ENCODE measurements at regions not wholly inside any gene's neighbourhood (a gene's known extent, or its start where the extent isn't known, plus 50 kb on each side); places are given as distances from the start of the nearest gene placed in this dataset.

- DNase-seq, result no peak
These were observed 587.4 kb upstream of the MDFIC2 start for GRCh38 chr3:70899816-70900215.

DNA sequence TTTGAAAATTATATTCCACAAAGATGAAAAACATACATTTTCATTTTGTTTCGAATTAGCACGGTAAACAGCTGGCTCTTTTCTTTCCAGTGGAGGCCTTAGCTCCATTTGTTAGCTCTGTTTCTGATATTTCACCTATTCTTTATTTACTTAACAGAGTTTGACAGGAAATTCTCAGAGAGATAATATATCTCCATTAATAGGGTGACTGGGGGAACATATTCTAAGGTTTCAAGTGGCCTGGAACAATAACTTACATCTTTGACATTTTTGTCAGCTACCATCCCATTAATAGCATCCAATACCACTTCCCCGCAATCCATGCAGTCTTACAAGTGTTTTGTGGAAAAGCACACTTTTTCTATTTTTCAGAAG lies 577.6 kb upstream of the MDFIC2 start:
- DNase-seq, result no peak

GRCh38 chr3:70889162-70890019 lies 577.0 kb upstream of the MDFIC2 start:
- no peak for DNase-seq

DNA sequence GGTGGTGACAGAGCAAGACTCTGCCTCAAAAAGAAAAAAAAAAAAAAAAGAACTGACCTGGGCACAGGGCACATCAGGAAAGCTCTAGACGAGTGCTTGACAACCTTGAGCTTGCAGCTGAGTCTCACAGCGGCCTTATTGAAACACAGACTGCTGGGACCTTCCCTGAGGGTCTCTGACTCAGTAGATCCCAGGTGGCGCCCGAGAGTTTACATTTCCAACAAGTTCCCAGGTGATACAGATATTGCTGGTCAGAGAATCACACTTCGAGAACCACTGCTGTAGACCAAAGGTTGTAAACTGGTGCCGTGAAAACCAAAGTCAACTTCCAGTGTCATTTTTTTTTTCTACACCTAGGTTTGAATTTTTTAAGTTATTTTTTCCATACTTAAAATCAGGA lies 573.2 kb upstream of the MDFIC2 start:
- no peak for DNase-seq

DNA sequence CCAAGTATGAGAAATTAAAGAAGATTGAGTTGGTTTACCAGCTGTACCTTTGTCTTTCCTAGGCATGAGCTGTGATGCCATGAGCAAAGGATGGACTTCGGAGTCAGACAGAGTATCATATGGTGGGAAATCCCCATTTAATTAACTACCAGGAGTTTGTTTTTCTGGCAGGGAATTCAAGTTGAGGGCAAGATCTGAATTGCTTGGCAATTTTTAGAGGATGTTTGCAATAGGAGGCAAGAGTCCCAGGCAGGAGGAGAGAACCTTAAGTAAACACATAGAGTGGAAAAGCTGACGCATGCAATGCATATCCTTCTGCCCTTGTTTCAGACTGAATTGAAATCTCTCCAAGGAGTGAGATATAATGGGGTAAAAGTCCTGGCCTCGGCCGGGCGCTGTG lies 569.7 kb upstream of the MDFIC2 start:
- no peak for DNase-seq

GRCh38 chr3:70880421-70880820 lies 568.0 kb upstream of the MDFIC2 start:
- DNase-seq, result no peak

GRCh38 chr3:70876154-70876553 lies 563.7 kb upstream of the MDFIC2 start:
- no peak for DNase-seq

GRCh38 chr3:70874196-70874595 lies 561.8 kb upstream of the MDFIC2 start:
- no peak for DNase-seq

DNA sequence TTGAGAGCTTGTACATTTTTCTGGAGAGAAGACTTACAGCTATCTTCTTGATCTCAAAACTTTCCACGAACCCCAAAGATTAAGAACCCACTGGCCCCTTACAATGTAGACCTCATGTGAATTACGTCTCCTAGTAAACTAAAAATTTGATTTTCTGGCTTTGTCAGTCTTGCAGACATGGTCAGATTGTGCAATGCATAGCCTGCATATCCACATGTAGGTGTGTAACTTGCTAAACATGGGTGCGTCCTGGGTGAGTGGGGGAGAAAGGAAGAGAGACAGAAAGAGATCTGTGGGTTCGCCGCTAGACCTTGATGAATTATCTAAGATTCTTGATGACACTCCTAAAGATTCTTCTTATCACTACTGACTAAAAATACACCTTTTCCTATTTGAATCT lies 561.2 kb upstream of the MDFIC2 start:
- DNase-seq, result no peak

DNA sequence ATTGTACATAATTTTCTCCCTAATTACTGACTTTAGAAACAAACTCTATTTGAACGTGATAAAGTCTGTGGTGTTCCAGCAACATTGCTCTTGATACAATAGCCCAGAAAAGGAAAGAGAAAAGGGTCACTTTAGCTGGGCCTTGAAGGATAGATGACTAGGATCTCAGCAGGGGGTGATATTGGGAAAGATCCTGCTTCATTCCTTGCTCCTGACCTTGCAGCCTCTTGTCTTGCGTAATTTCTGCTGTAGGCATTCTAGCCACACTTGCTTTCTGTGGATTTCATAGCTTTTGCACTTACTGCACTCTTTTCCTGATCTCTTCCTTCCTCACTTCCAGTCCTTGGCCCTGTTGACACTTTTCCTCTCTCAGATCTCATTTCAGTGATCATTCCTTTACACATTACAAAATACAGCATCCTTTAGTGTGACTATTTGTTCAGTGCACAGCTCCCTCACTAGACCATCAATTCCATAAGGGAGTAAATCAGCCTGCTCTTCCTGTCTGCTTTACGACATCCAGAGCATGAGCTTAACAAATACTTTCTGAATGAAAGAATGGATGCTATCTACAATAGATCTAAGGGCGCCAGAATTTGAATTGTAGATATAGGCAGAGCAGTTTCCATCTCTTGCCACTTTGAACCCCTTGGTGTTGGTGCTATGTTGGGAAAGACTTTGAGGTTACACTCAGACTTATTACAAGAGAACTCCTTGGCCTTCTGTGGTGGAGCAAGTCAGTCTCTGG lies 559.6 kb upstream of the MDFIC2 start:
- no peak for DNase-seq

- no peak for DNase-seq
These were observed 558.1 kb upstream of the MDFIC2 start for GRCh38 chr3:70870576-70870975.

GRCh38 chr3:70868561-70868960 lies 556.1 kb upstream of the MDFIC2 start:
- no peak for DNase-seq

- no peak for DNase-seq
These were observed 550.6 kb upstream of the MDFIC2 start for GRCh38 chr3:70863049-70863448.

DNA sequence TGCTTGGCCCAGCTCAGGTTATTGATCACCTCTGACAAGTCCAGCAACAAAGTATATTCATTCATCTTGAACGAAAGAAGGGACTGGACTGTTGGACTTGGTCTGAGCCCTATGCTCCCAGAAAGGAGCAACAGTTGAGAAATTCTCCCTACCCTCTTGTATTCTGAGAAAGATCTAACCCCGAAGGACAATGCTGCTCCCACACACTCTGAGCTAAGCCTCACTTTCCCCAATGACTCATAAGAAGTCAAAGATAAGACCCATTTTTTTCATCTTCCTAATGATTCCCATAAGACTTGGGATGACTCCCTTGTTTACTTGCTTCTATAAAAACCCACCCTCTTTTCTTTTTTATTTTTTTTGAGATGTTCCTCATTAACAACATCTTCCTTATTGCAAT lies 549.4 kb upstream of the MDFIC2 start:
- DNase-seq, result no peak

DNA sequence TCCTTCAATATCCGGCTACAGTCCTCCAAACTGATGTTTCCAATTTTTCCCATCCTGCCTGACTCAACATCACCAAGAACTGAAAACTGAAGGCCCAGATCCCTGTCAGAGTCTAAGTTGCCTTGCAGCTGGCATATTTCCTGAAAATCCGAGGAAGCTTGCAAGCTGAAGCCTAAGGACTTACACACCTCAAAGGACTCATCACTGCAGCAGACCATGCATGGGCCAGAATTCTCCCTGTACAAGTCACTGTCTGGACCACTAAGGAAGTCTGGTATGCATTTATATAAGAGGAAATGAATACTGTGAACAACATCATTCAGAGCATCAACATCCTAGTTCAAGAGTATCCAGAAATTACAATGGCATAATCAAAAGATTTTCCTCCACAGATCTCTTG lies 548.8 kb upstream of the MDFIC2 start:
- no peak for DNase-seq

DNA sequence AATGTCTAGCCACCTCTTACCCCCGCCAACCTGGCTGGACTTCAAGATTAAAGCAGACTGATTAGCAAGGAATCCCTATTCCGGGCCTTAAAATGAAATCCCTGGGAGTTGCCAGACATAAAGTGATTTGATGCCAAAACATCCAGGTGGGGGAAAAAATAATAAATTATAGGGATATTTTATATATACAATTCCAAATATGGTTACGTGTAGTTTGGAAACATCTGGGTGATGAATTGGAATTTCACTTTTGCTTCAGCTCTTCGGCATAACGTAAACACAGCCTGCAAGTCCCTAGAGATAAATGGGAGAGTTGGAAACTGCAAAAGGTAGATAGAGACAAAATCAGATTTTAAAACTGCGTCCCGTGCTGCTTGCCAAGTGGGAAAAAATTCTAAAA lies 545.5 kb upstream of the MDFIC2 start:
- no peak for DNase-seq

DNA sequence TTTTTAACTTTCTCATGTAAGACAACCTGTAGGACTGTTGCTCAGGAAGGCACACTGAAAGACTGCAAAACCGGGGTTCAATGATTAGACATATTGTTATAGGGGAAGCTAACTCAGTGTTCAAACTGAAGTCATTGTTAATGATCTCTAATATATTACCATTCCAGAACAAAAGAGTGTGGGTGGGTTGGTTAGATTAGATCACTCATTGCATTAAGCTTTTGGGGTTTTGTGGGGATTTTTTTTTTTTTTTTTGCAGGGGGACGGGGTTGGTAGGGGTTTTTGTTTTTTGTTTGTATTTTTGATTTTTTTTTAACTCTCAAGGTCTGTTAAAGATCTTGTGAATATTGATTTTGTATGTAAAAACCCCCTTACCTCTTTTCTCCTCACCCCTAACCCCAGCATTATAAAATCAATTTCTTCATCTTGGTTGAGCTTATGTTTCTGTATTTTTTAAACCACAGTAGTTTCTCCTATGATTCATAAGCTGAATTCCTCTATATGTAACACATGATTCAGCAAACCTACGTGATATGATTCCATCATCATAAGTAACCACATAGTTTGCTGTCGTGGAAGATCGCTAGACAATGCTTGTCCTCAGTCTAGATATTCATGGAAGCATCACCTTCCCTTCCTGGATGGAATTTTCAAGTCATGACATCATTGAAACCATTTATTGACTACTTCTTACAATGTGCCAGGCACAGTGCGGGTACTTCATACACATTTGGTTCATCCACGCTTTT lies 544.1 kb upstream of the MDFIC2 start:
- DNase-seq, result no peak

DNA sequence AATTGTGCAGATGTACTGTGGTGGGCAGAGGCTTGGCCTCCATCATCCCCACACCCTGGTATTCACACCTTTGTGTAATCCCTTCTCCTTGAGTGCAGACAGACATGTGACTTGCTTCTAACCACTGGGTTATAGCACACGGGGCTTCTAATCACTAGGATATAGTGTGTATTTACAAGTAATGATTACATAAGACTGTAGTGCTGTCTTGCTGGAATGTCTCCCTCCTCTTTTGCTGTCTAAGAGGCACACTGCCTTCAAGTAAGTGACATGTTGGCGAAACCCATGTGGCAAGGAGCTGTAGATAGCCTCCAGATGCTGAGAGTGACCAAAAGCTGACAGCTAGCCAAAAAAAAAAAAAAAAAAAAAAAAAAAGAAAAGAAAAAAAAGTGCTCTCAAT lies 542.7 kb upstream of the MDFIC2 start:
- DNase-seq, result no peak

- no peak for DNase-seq
These were observed 541.7 kb upstream of the MDFIC2 start for GRCh38 chr3:70854108-70854507.

DNA sequence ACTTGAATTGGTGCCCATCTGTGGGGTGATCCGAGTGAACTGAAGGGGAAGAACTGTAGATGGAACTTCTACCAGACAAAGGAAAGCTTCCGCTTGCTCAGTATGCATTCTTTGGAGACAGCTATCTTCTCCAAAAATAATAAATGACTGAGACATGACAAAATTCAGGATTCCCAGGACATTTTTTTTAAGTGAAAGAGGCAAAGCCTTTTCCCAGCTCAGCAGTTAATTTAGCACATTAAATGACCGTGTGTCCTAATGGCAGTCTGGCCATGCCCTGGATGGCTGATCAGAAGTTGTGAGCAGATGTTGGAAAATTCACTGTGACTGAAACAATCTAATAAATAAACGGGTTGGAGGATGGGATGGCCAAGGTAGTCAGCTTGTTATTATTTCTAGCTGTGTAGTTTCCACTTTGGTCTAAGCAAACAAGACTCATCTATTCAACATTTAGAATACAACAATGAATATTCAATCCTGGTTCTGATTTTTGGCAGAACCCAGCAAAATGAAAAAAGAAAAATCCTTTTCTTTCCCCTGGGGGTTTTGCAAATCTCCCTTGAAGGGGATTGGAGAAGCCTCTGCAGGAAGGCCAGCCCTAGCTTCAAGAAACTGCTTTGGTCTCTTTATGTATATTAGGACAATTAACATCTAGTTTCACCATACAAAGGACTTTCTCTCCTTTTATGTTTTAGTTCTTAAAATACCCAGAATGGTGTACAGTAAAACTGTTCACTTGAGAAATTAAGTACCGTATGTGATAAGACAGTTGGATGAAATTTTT lies 540.9 kb upstream of the MDFIC2 start:
- no peak for DNase-seq

DNA sequence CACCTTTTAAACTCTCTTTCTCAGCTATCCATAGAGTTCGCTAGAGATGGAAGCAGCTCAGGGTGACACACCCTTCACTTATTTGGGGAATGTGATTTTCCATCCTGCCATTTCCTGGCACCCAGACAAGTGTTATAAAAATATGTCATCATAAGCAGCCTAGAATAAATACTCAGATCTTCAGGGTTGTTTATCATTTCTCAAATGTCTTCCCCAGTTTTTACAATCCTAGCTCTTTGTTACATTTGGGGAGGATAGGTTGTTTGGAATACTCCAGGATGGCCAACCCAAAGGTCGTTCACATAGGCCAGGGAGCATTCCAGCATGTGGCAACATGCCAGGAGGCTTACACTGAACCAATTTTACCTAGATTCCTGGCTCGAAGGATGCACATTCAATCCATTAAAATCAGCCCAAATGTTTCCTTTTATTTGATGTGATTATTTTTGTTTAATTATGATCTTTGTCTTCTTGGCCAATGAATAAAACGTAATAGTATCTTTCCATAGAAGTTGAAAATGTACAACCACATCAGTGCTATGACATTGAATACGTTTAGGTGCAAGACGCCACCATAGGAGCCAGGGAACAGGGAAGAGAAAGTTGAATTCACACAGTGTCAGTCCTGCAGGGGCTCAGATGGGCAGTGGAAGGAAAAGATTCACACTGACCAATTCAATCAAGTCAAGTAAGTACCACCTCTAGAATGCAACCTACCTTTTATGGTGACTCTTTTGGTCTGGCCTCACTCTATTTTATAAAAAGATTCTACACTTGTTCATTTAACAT lies 537.7 kb upstream of the MDFIC2 start:
- DNase-seq, result no peak
